Activated naive CD8-positive, alpha-beta T cell treated with anti-CD3 and anti-CD28 coated beads for 36 hours (primary cell): ENCODE measurements at regions not wholly inside any gene's neighbourhood (a gene's known extent, or its start where the extent isn't known, plus 50 kb on each side); places are given as distances from the start of the nearest gene placed in this dataset.
"Not testable (repeated sequence)": the region's sequence is repeated elsewhere in the genome, so short reads cannot be mapped to it uniquely, and the experiment has no call there.

ENCODE experiments used
- DNase-seq: peaks from one replicate; pipeline ENCODE4 v3.0.0; 2021
- H3K27ac Mint-ChIP-seq: one replicate; pipeline ENCODE4 v1.8.0; 2022; ENCODE audit warnings: mild to moderate bottlenecking, moderate library complexity, mixed read lengths
- H3K27me3 Mint-ChIP-seq: one replicate; pipeline ENCODE4 v1.8.0; 2022; ENCODE audit warnings: mild to moderate bottlenecking, mixed read lengths
- H3K36me3 Mint-ChIP-seq: one replicate; pipeline ENCODE4 v1.8.0; 2021; ENCODE audit warnings: mild to moderate bottlenecking, mixed read lengths
- H3K4me1 Mint-ChIP-seq: one replicate; pipeline ENCODE4 v1.8.0; 2021; ENCODE audit warnings: mixed read lengths
- H3K4me3 Mint-ChIP-seq: one replicate; pipeline ENCODE4 v1.8.0; 2022; ENCODE audit warnings: mild to moderate bottlenecking, moderate library complexity, mixed read lengths
- H3K9me3 Mint-ChIP-seq: one replicate; pipeline ENCODE4 v1.8.0; 2022; ENCODE audit warnings: mixed read lengths

DNA sequence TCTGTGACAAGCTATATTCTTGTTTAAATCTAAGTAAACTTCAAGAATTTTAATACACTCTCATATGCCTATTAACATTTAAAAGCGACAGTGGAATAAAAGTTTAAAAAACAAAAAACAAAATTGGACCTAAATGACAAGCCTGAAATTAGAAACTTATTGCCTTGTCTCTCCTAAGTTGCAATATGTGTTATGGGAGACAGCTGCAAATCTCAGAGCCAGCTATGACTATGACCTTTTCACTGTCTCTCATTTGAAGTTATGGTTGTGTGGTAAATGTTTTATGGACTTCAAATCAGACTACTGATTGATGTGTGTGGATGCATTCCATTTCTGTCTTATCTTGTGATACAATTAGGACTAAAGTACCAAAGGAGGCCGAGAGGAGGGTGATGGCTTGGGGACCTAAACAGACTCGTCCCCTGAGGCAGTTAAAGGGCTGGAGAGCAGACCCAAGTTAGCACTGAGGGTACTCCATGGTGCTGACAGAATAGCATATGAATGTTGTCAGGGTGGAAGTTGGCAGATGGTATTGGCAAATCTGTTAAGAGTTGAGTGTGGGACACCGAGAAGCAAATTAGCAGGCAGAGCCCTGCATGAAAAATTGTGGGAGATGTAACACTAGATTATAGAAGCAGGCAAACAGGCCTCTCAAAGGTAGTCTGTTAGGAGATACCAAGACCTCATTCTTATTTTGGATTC lies 930.1 kb upstream of the MAN1A1 start:
- Mint-ChIP-seq H3K4me1 (no peaks in the 10 kb centered on the region), H3K4me3 (no peak overlapping the region), H3K36me3 (no peaks in the 10 kb centered on the region), H3K27ac (no peak overlapping the region), H3K27me3 (no peaks in the 10 kb centered on the region), H3K9me3 (no peaks in the 10 kb centered on the region)
- DNase-seq: no peak

- Mint-ChIP-seq H3K9me3 (no peaks in the 10 kb centered on the region), H3K27ac (no peak overlapping the region), H3K4me1 (no peaks in the 10 kb centered on the region), H3K27me3 (no peaks in the 10 kb centered on the region), H3K36me3 (no peaks in the 10 kb centered on the region), H3K4me3 (no peak overlapping the region)
- DNase-seq: no peak
Measured at GRCh38 chr6:120278689-120279396, 929.3 kb upstream of the MAN1A1 start.

- Mint-ChIP-seq H3K9me3 (peaks cover 2% of the 10 kb centered on the region), H3K4me3 (no peak overlapping the region), H3K27ac (no peak overlapping the region), H3K36me3 (no peaks in the 10 kb centered on the region), H3K27me3 (no peaks in the 10 kb centered on the region), H3K4me1 (no peaks in the 10 kb centered on the region)
- no peak for DNase-seq
Measured at GRCh38 chr6:120274547-120274946, 925.0 kb upstream of the MAN1A1 start.

- H3K36me3 Mint-ChIP-seq: no peaks in the 10 kb centered on the region
- peaks cover 2% of the 10 kb centered on the region for H3K9me3 Mint-ChIP-seq
- no peaks in the 10 kb centered on the region for H3K27me3 Mint-ChIP-seq
- no peak overlapping the region for H3K27ac Mint-ChIP-seq
- no peak for DNase-seq
- no peak overlapping the region for H3K4me3 Mint-ChIP-seq
- H3K4me1 Mint-ChIP-seq: no peaks in the 10 kb centered on the region
Measured at GRCh38 chr6:120273411-120273810, 923.9 kb upstream of the MAN1A1 start.

GRCh38 chr6:120272038-120272437 lies 922.5 kb upstream of the MAN1A1 start:
- H3K9me3 Mint-ChIP-seq: peaks cover 3% of the 10 kb centered on the region
- DNase-seq: no peak
- no peak overlapping the region for H3K27ac Mint-ChIP-seq
- H3K4me1 Mint-ChIP-seq: no peaks in the 10 kb centered on the region
- H3K27me3 Mint-ChIP-seq: no peaks in the 10 kb centered on the region
- H3K36me3 Mint-ChIP-seq: no peaks in the 10 kb centered on the region
- no peak overlapping the region for H3K4me3 Mint-ChIP-seq

- DNase-seq, H3K27me3 Mint-ChIP-seq, H3K4me3 Mint-ChIP-seq, H3K4me1 Mint-ChIP-seq, H3K9me3 Mint-ChIP-seq, H3K27ac Mint-ChIP-seq, H3K36me3 Mint-ChIP-seq: not testable (repeated sequence)
Measured at GRCh38 chr6:120268256-120268655, 918.7 kb upstream of the MAN1A1 start.

DNA sequence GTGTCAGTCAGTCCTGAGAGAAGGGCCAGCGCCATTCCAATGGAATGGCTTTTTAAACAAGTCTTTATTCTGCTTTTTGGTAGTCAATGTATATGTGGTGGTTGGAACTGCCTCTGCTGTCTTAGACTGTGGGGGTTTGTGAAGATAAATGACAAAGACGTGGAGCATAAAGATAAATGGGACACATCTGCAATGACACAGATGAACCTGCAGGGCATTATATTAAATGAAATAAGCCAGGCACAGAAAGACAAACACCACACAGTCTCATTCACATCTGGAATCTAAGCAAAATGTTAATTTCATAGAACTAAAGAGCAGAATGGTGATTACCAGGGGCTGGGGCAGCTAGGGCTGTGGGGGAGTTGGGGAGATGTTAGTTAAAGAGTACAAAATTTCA lies 912.8 kb upstream of the MAN1A1 start:
- Mint-ChIP-seq H3K4me3 (no peak overlapping the region), H3K9me3 (peaks cover 3% of the 10 kb centered on the region), H3K27ac (no peak overlapping the region), H3K4me1 (no peaks in the 10 kb centered on the region), H3K36me3 (no peaks in the 10 kb centered on the region), H3K27me3 (no peaks in the 10 kb centered on the region)
- DNase-seq: no peak

- H3K4me1 Mint-ChIP-seq: no peaks in the 10 kb centered on the region
- no peak for DNase-seq
- no peak overlapping the region for H3K4me3 Mint-ChIP-seq
- no peak overlapping the region for H3K27ac Mint-ChIP-seq
- H3K36me3 Mint-ChIP-seq: no peaks in the 10 kb centered on the region
- H3K27me3 Mint-ChIP-seq: no peaks in the 10 kb centered on the region
- H3K9me3 Mint-ChIP-seq: peaks cover 1% of the 10 kb centered on the region
Measured at GRCh38 chr6:120260636-120261035, 911.1 kb upstream of the MAN1A1 start.

DNA sequence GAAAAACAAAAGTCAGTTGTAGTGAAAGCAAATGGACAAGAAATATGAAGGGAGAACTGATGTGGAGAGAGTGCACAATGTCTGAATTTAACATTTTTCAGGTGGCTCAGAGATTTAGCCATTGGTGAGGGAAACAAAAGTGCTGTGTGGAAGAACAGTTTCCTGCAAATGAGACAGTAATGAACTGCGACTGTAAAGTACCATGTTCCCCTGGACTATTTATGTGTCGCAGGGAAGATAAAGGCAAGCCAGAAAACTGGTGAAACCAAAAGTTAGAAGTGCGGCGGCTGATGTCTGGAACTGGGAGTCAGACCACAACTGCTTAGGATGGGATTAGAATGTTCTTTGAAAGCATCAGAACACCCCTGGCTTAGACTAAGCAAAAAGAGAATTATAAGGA lies 905.1 kb upstream of the MAN1A1 start:
- no peaks in the 10 kb centered on the region for H3K27me3 Mint-ChIP-seq
- no peak for DNase-seq
- no peak overlapping the region for H3K4me3 Mint-ChIP-seq
- peaks cover 6% of the 10 kb centered on the region for H3K9me3 Mint-ChIP-seq
- H3K36me3 Mint-ChIP-seq: no peaks in the 10 kb centered on the region
- no peak overlapping the region for H3K27ac Mint-ChIP-seq
- H3K4me1 Mint-ChIP-seq: no peaks in the 10 kb centered on the region

- Mint-ChIP-seq H3K27me3 (no peaks in the 10 kb centered on the region), H3K4me3 (no peak overlapping the region), H3K9me3 (peaks cover 7% of the 10 kb centered on the region), H3K27ac (no peak overlapping the region), H3K36me3 (no peaks in the 10 kb centered on the region), H3K4me1 (no peaks in the 10 kb centered on the region)
- DNase-seq: no peak
Measured at GRCh38 chr6:120248451-120248850, 898.9 kb upstream of the MAN1A1 start.

- no peak for DNase-seq
- Mint-ChIP-seq H3K4me3 (no peak overlapping the region), H3K4me1 (no peaks in the 10 kb centered on the region), H3K27me3 (no peaks in the 10 kb centered on the region), H3K27ac (no peak overlapping the region), H3K9me3 (peaks cover 16% of the 10 kb centered on the region), H3K36me3 (peaks cover 3% of the 10 kb centered on the region)
Measured at GRCh38 chr6:120237221-120237620, 887.7 kb upstream of the MAN1A1 start.

DNA sequence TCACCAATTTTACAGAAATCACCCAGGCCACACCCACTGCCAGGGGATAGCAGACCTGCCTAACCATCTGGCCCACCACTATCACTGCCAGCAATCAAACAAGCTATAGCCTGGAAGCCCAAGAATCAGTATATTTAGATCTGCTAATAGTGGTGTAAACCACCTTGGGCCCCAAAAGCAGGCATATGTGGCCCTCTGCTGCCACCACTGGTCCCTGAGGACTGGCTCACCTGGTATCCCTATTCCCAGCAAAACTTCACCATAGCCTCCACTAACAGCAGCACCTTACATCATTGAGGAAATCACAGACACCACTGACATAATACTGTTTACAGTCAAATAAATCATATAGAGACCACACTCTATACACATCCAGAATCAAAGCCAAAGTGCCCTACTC lies 880.4 kb upstream of the MAN1A1 start:
- Mint-ChIP-seq H3K4me3 (no peak overlapping the region), H3K27ac (no peak overlapping the region), H3K9me3 (peaks cover 7% of the 10 kb centered on the region), H3K27me3 (no peaks in the 10 kb centered on the region), H3K36me3 (no peaks in the 10 kb centered on the region), H3K4me1 (no peaks in the 10 kb centered on the region)
- DNase-seq: no peak

- Mint-ChIP-seq H3K27ac (no peak overlapping the region), H3K4me3 (no peak overlapping the region), H3K4me1 (no peaks in the 10 kb centered on the region), H3K9me3 (peaks cover 3% of the 10 kb centered on the region), H3K36me3 (no peaks in the 10 kb centered on the region), H3K27me3 (no peaks in the 10 kb centered on the region)
- DNase-seq: no peak
Measured at GRCh38 chr6:120228297-120228696, 878.7 kb upstream of the MAN1A1 start.

DNA sequence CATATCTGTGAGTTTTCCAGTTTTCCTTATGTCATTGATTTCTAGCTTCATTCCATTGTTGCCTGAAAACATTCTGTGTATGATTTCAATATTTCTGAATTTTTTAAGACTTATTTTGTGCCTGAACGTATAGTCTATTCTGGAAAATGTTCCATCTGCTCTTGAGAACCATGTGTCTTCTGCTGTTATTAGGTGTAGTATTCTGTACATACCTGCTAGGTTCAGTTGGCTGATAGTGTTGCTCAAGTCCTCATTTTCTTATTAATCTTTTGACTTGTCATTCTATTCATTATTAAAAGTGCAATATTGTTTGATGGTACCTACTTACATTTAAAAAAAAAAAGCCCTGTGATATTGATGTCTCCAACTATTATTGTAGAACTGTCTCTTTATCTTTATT lies 869.8 kb upstream of the MAN1A1 start:
- no peaks in the 10 kb centered on the region for H3K27me3 Mint-ChIP-seq
- no peaks in the 10 kb centered on the region for H3K9me3 Mint-ChIP-seq
- no peak overlapping the region for H3K4me3 Mint-ChIP-seq
- H3K36me3 Mint-ChIP-seq: no peaks in the 10 kb centered on the region
- no peaks in the 10 kb centered on the region for H3K4me1 Mint-ChIP-seq
- no peak overlapping the region for H3K27ac Mint-ChIP-seq
- DNase-seq: no peak

DNA sequence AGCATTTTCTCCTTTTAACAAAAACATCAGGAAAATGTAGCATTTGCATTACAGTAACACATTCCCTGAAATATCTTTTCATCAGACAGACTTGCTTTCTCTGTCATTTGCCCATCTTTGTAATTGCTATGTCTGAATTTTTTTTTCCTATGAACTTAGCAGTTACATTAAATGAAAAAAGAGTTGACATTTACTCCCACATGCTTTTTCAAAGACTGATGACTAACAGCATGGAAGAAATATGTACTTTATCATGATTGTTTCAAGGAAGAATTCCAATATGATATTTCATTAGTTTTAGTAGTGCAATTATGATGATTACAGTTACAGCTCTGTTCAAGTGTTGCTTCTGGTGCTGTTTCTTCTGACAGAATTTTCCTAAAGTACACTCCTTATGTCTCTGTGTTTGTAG lies 864.5 kb upstream of the MAN1A1 start:
- H3K9me3 Mint-ChIP-seq: no peaks in the 10 kb centered on the region
- H3K27me3 Mint-ChIP-seq: no peaks in the 10 kb centered on the region
- no peak overlapping the region for H3K4me3 Mint-ChIP-seq
- H3K36me3 Mint-ChIP-seq: no peaks in the 10 kb centered on the region
- H3K4me1 Mint-ChIP-seq: no peaks in the 10 kb centered on the region
- no peak overlapping the region for H3K27ac Mint-ChIP-seq
- DNase-seq: no peak
